ENCODE measurements at regions not wholly inside any gene's neighbourhood (a gene's known extent, or its start where the extent isn't known, plus 50 kb on each side); places are given as distances from the start of the nearest gene placed in this dataset.

DNA sequence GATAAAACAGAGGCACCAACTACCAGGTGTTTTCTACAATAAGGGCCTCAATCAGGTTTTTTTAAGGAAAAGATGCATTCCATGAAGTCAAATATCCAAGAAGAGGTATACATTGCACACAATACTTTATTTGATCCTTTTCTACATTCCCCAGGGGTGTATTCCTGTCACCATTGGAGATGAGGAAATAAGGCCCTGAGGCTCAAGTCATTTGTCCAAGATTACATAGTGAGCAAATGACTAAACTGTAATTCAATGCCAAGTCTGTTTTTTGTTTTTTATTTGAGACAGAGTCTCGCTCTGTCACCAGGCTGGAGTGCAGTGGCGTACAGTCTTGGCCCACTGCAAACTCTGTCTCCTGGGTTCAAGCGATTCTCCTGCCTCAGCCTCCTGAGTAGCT, 69.2 kb upstream of the CDYL start:
- TF ChIP-seq BHLHE40 (IDR thresholded peaks at IDR 0.05; ENCODE audit: borderline replicate concordance) (no peak), SP1 (IDR thresholded peaks at IDR 0.05) (no peak), HDGF (IDR thresholded peaks at IDR 0.05; ENCODE audit: borderline replicate concordance) (no peak), TARDBP (IDR thresholded peaks at IDR 0.05) (no peak)

Measured in HEK293T (cell line).